Fibroblast of mammary gland (primary cell): ENCODE measurements at regions not wholly inside any gene's neighbourhood (a gene's known extent, or its start where the extent isn't known, plus 50 kb on each side); places are given as distances from the start of the nearest gene placed in this dataset.

Source experiments
- DNase-seq: peaks from one replicate; pipeline ENCODE4 v3.0.0-alpha.2; 2010; ENCODE audit warnings: low read depth
- H3K4me3 ChIP-seq: 2 replicates; pipeline ENCODE4 v1.5.1; 2011; ENCODE audit warnings: low read depth, mild to moderate bottlenecking, low read length, moderate library complexity; ENCODE audit not compliant: control insufficient read depth
- TF ChIP-seq, protein P1 (sequence below): conservative IDR thresholded peaks from 2 replicates; pipeline ENCODE4 v1.5.1; 2011; ENCODE audit warnings: low read depth, low read length, inconsistent platforms; ENCODE audit not compliant: control insufficient read depth, insufficient read depth

DNA sequence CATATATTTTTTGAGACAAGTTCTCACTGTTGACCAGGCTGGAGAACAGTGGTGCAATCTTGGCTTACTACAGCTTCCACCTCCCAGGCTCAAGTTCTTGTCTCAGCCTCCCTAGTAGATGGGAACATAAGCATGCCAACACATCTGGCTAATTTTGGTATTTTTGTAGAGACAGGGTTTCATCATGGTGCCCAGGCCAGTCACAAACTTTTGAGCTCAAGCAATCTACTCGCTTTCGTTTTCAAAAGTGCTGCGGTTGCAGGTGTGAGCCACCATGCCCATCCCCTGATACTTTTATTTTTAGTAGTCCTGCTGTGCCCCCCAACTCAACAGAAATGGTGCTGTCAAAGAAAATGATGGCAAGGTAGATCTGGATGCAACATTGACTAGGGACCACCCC, 1127.3 kb downstream of the SUCLG1 start:
- DNase-seq, result no peak
- TF ChIP-seq, protein P1, sequence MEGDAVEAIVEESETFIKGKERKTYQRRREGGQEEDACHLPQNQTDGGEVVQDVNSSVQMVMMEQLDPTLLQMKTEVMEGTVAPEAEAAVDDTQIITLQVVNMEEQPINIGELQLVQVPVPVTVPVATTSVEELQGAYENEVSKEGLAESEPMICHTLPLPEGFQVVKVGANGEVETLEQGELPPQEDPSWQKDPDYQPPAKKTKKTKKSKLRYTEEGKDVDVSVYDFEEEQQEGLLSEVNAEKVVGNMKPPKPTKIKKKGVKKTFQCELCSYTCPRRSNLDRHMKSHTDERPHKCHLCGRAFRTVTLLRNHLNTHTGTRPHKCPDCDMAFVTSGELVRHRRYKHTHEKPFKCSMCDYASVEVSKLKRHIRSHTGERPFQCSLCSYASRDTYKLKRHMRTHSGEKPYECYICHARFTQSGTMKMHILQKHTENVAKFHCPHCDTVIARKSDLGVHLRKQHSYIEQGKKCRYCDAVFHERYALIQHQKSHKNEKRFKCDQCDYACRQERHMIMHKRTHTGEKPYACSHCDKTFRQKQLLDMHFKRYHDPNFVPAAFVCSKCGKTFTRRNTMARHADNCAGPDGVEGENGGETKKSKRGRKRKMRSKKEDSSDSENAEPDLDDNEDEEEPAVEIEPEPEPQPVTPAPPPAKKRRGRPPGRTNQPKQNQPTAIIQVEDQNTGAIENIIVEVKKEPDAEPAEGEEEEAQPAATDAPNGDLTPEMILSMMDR, result no peak
- H3K4me3 ChIP-seq, result no peak overlapping the region

DNA sequence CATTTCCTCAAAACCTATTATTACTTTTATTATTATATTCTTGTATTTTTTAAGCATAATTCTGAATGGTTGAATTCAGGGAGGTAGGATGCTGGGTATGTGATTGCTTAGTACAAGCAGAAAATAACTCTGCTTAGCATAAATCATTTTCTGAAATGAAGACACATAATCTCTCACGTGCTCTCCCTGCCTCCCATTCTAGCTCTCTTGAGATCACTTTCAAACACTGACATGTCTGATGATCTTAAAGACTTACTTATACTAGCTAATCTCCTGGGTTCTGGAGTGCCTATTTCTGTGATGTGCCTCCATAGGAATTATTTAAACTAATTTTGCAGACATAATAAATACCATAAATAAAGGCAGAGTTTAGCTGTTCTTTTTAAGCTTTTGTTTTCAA, 1136.0 kb downstream of the SUCLG1 start:
- no peak overlapping the region for H3K4me3 ChIP-seq
- TF ChIP-seq, protein P1, result no peak
- DNase-seq, result no peak

DNA sequence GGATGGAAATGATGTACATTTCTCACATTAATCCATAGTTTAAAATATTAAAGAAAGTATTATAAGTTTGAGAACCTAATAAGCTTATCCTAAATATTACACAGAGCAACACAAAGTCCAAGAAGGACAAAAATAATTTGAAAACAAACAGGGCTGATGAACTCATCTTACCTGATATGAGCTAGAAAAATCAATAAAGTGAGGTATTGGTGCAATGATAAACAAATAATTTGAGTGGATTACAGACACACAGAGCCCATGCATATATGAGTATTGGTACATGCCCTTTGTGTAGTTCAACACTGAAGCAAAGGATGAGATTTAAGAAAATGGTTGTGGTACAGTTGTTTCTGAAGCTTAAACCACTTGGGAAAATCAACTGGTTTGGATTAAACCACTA, 1139.0 kb downstream of the SUCLG1 start:
- TF ChIP-seq, protein P1, result no peak
- DNase-seq, result no peak
- H3K4me3 ChIP-seq, result no peak overlapping the region

DNA sequence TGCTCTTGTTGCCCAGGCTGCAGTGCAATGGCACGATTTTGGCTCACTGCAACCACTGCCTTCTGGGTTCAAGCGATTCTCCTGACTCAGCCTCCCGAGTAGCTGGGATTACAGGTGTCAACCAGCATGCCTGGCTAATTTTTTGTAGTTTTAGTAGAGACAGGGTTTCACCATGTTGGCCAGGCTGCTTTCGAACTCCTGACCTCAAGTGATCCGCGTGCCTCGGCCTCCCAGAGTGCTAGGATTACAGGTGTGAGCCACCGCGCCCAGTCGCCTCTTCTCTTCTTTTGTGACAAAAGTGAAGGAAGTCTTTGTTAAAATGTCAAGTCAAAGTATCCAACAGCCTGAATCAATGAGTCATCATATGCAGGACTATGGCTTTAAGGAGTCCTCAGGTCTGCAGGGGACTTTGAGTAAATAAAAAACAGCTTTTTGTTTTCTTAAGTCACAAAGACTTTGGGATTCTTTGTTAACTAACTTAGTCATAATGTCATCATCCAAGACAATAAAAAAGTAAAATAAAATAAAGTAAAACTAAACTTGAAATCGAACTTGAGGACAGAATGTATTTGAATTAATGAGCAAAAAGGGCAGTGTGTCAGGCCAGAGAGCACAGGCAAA, 1153.2 kb downstream of the SUCLG1 start:
- TF ChIP-seq, protein P1, result no peak
- no peak for DNase-seq
- H3K4me3 ChIP-seq, result no peak overlapping the region

DNA sequence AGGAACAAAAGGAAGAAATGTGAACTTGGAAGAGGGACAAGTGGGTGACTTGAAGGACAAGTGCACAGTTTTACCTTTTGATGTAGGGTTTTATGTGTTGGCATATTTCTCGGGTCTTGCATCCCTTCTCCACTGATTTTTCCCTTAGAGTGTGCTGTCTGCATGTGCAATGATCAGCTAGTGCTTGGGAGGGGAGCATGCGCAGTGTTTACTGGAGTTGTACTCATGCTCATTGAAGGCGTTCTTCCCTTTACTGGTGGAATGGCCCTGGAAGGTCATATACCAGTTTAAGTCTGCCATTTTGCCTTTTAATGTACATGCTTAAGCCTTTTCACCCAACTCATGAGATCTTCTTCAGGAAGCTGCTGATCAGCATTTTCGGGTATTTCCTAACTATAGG, 1168.0 kb downstream of the SUCLG1 start:
- no peak for DNase-seq
- TF ChIP-seq, protein P1, result no peak
- H3K4me3 ChIP-seq, result no peak overlapping the region

DNA sequence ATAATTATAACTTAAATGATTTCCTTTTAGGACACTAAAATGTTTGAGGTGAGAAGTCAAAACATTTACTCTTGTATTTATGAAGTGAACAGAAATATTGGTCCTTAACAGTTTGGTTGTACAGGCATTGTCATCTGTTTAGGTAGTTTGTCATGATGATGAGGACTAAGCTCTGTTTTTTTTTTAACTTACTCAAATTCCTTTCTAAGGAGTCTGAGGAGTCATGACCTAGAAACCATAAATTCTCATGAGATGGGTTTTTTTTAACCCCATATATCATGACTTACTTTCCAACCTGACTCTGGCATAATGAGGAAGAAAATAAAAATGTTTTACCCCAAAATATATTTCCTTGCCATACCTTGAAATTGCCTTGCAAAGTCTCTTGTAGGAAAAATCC, 1176.2 kb downstream of the SUCLG1 start:
- no peak for DNase-seq
- TF ChIP-seq, protein P1, result no peak
- no peak overlapping the region for H3K4me3 ChIP-seq
